Heart left ventricle (tissue), 16 donors: ENCODE measurements at regions not wholly inside any gene's neighbourhood (a gene's known extent, or its start where the extent isn't known, plus 50 kb on each side); places are given as distances from the start of the nearest gene placed in this dataset.

Source experiments
- ATAC-seq, 4 donors: fragments of 200-7000 bp; cut with Tn5 transposase; one replicate each; pipeline ENCODE4 v1.9.1; 2020 to 2022; ENCODE audit warnings: moderate library complexity in 4 of 4, mild to moderate bottlenecking in 3 of 4, moderate number of reproducible peaks in 1 of 4
- DNase-seq, 5 donors: peaks; one replicate each; pipeline ENCODE4 v3.0.0-alpha.2; 2020
- H3K27ac ChIP-seq, 12 donors: fragments of 200-600 bp; sonication (generic) in 4 of 12; one replicate each; pipeline versions ENCODE4 v1.5.0 to v1.8.0; 2016 to 2022; ENCODE audit warnings: mild to moderate bottlenecking in 2 of 12
- H3K27me3 ChIP-seq, 9 donors: fragments of 200-600 bp; sonication (generic) in 2 of 9; one replicate each; pipeline versions ENCODE4 v1.5.1 to v1.8.0; 2016 to 2022; ENCODE audit warnings: mild to moderate bottlenecking in 3 of 9
- H3K36me3 ChIP-seq, 9 donors: fragments of 200-600 bp; sonication (generic) in 2 of 9; one replicate each; pipeline versions ENCODE4 v1.5.0 to v1.8.0; 2018 to 2022; ENCODE audit warnings: mild to moderate bottlenecking in 2 of 9
- H3K4me1 ChIP-seq, 12 donors: fragments of 200-600 bp; sonication (generic) in 4 of 12; one replicate each; pipeline versions ENCODE4 v1.5.0 to v1.8.0; 2016 to 2022; ENCODE audit warnings: mild to moderate bottlenecking in 3 of 12
- H3K4me3 ChIP-seq, 12 donors: fragments of 200-600 bp; sonication (generic) in 4 of 12; one replicate each; pipeline versions ENCODE4 v1.5.0 to v1.8.0; 2017 to 2022; ENCODE audit warnings: mild to moderate bottlenecking in 9 of 12, moderate library complexity in 4 of 12
- H3K9me3 ChIP-seq, 12 donors: fragments of 200-600 bp; sonication (generic) in 4 of 12; one replicate each; pipeline versions ENCODE4 v1.5.0 to v1.8.0; 2016 to 2022; ENCODE audit warnings: mild to moderate bottlenecking in 1 of 12
- CTCF ChIP-seq, 12 donors: fragments of 200-600 bp; sonication (generic) in 4 of 12; IDR thresholded peaks; one replicate each; pipeline versions ENCODE4 v1.5.0 to v1.8.0; 2018 to 2022; ENCODE audit warnings: antibody characterized with exemption in 12 of 12, mild to moderate bottlenecking in 5 of 12
- POLR2A ChIP-seq, 2 donors: fragments of 450-650 bp; IDR thresholded peaks; one replicate each; pipeline ENCODE4 v1.6.1; 2017; ENCODE audit warnings: antibody characterized with exemption in 2 of 2, mild to moderate bottlenecking in 2 of 2, moderate library complexity in 2 of 2
- WGBS, 4 donors: extraction: QIAGEN DNeasy Blood & Tissue Kit in 2 of 4; methylation state at CpG; one replicate each; pipeline versions ENCODE4 v1.1.5 to v1.1.7; 2013 to 2018; 5-methylcytosine and 5-hydroxymethylcytosine counted together
- intact Hi-C, 10 donors: fragments of 100-400 bp; cut with DNase I; formaldehyde crosslinking; loops; one replicate each; pipeline versions ENCODE4 v1.11.1 to v1.14.2; 2022
- donor health status: ischemic (EF 13 %, LVEDD 7.1; RV severe dilation, severe dysfunction).
- donor health status: healthy with polysubstance abuse.
- donor health status: DM: no; HTN: yes; CAD: no.
- donor health status: DM: no; HTN: no; CAD: no.
- donor health status: ischemic (EF 25% LVEDD 6.9; RV normal size, moderate dysfunction).
- donor health status: ischemic (EF 25% LVEDD 5.7; RV mildly dilated, moderate dysfunction).
- donor health status: healthy.
- donor health status: DM: yes; HTN: yes; CAD: no.
- donor health status: ischemic (EF 35%, LVEDD 5.7; RV mildly dilated, moderate dysfunction).
- donor health status: nonischemic (EF 11% LVEDD 7.7; RV severe dilation, severe dysfunction).
- donor health status: DM: yes; HTN: yes; CAD: no.
- donor health status: PGD.
- donor health status: ischemic (EF 29% LVEDD 5.4; RV normal size, mild dysfunction).
- donor health status: nonischemic (EF 23%, LVEDD 6.1; RV moderate dilation, normal function).

- H3K36me3 ChIP-seq = no peaks in the 10 kb centered on the region
- 60 to 70% (median 67%) methylated on average over 22 of the region's 22 CpGs for WGBS, 4 donors
- peaks cover 0 to 11% (median 0%) of the 10 kb centered on the region in 12 donors for H3K4me1 ChIP-seq
- no peak for ATAC-seq
- H3K27me3 ChIP-seq = peaks cover 0 to 43% (median 18%) of the 10 kb centered on the region in 9 donors
- no peak overlapping the region for H3K4me3 ChIP-seq
- intact Hi-C loops = no loop called here
- no peak overlapping the region for H3K27ac ChIP-seq
- DNase-seq = no peak
- no peak for TF ChIP-seq CTCF (IDR thresholded peaks at IDR 0.05)
- no peak for TF ChIP-seq POLR2A (IDR thresholded peaks at IDR 0.05)
- H3K9me3 ChIP-seq = no peaks in the 10 kb centered on the region
These were observed 449.9 kb downstream of the PTPRU start for GRCh38 chr1:29686012-29686930.

DNA sequence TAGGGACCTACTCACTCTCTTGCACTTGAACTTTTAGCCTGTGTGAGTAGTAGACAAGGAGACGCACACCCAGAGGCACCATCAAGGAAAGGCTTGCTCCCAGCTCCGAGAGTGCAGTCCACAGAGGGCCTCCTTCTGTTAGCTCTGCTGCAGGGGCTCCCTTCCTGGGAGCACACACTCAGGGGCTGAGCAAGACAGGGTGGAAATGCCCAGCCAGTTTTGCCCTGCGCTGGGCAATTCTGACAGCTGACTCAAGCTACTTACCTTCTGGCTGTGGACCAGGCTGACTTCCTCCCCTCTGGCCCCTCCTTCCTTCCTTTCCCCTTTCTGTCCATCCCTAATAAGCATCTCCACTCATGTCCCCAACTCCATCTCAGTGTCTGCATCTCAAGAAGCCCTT lies 449.1 kb downstream of the PTPRU start:
- ATAC-seq (no peak), DNase-seq (no peak)
- TF ChIP-seq POLR2A (IDR thresholded peaks at IDR 0.05) = no peak
- no peak for TF ChIP-seq CTCF (IDR thresholded peaks at IDR 0.05)
- Histone ChIP-seq H3K27ac (no peak overlapping the region), H3K4me3 (no peak overlapping the region), H3K9me3 (no peaks in the 10 kb centered on the region), H3K4me1 (peaks cover 0 to 11% (median 0%) of the 10 kb centered on the region in 12 donors), H3K27me3 (peaks cover 0 to 36% (median 12%) of the 10 kb centered on the region in 9 donors), H3K36me3 (no peaks in the 10 kb centered on the region)
- intact Hi-C loops = no loop called here
- 56 to 65% (median 60%) methylated on average over 3 of the region's 3 CpGs for WGBS, 4 donors

DNA sequence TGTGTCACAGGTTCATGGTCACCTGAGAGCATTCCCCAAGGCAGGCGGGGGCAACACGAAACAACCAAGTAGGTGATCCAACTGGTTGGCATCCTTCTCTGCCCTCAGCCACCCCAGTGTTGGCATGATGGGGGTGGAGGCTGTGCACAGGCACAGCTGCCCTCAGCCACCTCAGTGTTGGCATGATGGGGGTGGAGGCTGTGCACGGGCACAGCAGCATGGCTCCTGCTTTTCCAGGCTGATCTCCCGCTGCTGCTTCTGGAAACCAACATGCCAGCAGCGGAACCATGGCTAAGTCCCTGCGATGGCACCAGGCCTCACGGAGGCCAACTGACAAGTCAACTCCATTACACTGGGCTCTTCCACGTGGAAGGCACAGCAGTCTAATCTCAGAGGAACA lies 447.8 kb downstream of the PTPRU start:
- H3K4me1 ChIP-seq = peaks cover 0 to 10% (median 0%) of the 10 kb centered on the region in 12 donors
- ATAC-seq (no peak), DNase-seq (no peak)
- intact Hi-C loops = no loop called here
- 76 to 90% (median 81%) methylated on average over 6 to 8 of the region's 8 CpGs for WGBS, 4 donors
- no peak overlapping the region for H3K4me3 ChIP-seq
- H3K9me3 ChIP-seq = no peaks in the 10 kb centered on the region
- TF ChIP-seq CTCF (IDR thresholded peaks at IDR 0.05) (no peak), POLR2A (IDR thresholded peaks at IDR 0.05) (no peak)
- H3K27me3 ChIP-seq = peaks cover 0 to 24% (median 5%) of the 10 kb centered on the region in 9 donors
- H3K36me3 ChIP-seq = no peaks in the 10 kb centered on the region
- H3K27ac ChIP-seq = no peak overlapping the region

GRCh38 chr1:29683472-29683871 lies 447.1 kb downstream of the PTPRU start:
- ATAC-seq = no peak
- Histone ChIP-seq H3K4me1 (peaks cover 0 to 9% (median 0%) of the 10 kb centered on the region in 12 donors), H3K36me3 (no peaks in the 10 kb centered on the region), H3K27ac (no peak overlapping the region), H3K4me3 (no peak overlapping the region), H3K27me3 (peaks cover 0 to 17% (median 0%) of the 10 kb centered on the region in 9 donors), H3K9me3 (no peaks in the 10 kb centered on the region)
- intact Hi-C loops = no loop called here
- no peak for DNase-seq
- 65 to 88% (median 86%) methylated on average over 2 to 5 of the region's 5 CpGs for WGBS, 4 donors
- TF ChIP-seq POLR2A (IDR thresholded peaks at IDR 0.05) (no peak), CTCF (IDR thresholded peaks at IDR 0.05) (no peak)
